Prostate gland (tissue), 2 donors: ENCODE measurements at regions not wholly inside any gene's neighbourhood (a gene's known extent, or its start where the extent isn't known, plus 50 kb on each side); places are given as distances from the start of the nearest gene placed in this dataset.

Experiments used
- DNase-seq: peaks from one replicate; pipeline ENCODE4 v3.0.0-alpha.2; 2019; ENCODE audit warnings: low spot score
- H3K27ac ChIP-seq, 2 donors: fragments of 200-600 bp; sonication (generic); 2 replicates each; pipeline ENCODE4 v1.5.1; 2017 to 2019
- H3K27me3 ChIP-seq: fragments of 200-600 bp; sonication (generic); replicated peaks from 2 replicates; pipeline ENCODE4 v1.5.1; 2019; ENCODE audit not compliant: insufficient read depth
- H3K36me3 ChIP-seq, 2 donors: fragments of 200-600 bp; sonication (generic); 1 replicate in 1 of 2; 2 replicates in 1 of 2; pipeline versions ENCODE4 v1.5.1 to v1.8.1; 2017 to 2019
- H3K4me1 ChIP-seq: fragments of 200-600 bp; sonication (generic); replicated peaks from 2 replicates; pipeline ENCODE4 v1.5.1; 2019
- H3K4me3 ChIP-seq, 2 donors: fragments of 200-600 bp; sonication (generic); 2 replicates each; pipeline ENCODE4 v1.5.1; 2017 to 2019
- H3K9me3 ChIP-seq: fragments of 200-600 bp; sonication (generic); 2 replicates; pipeline ENCODE4 v1.5.1; 2017
- POLR2A ChIP-seq: fragments of 450-650 bp; IDR thresholded peaks from one replicate; pipeline ENCODE4 v1.6.1; 2016; ENCODE audit warnings: antibody characterized with exemption, mild to moderate bottlenecking
- POLR2AphosphoS5 ChIP-seq: sonication (generic); formaldehyde crosslinking; IDR thresholded peaks from one replicate; pipeline ENCODE4 v1.6.1; 2017; ENCODE audit warnings: antibody characterized with exemption
- WGBS: methylation state at CpG from one replicate; pipeline ENCODE4 v1.1.5; 2018; 5-methylcytosine and 5-hydroxymethylcytosine counted together
- intact Hi-C: fragments of 100-400 bp; cut with DNase I; formaldehyde crosslinking; loops from one replicate; pipeline ENCODE4 v1.14.2; 2022
- TF ChIP-seq, protein P1 (sequence below), 4 experiments: fragments of 200-600 bp in 2 of 4; fragments of 450-650 bp in 2 of 4; sonication (generic) in 2 of 4; IDR thresholded peaks; 1 replicate in 3 of 4; 2 replicates in 1 of 4; pipeline ENCODE4 v1.5.1; 2016 to 2019; ENCODE audit warnings: antibody characterized with exemption in 4 of 4, mild to moderate bottlenecking in 2 of 4, moderate library complexity in 2 of 4

DNA sequence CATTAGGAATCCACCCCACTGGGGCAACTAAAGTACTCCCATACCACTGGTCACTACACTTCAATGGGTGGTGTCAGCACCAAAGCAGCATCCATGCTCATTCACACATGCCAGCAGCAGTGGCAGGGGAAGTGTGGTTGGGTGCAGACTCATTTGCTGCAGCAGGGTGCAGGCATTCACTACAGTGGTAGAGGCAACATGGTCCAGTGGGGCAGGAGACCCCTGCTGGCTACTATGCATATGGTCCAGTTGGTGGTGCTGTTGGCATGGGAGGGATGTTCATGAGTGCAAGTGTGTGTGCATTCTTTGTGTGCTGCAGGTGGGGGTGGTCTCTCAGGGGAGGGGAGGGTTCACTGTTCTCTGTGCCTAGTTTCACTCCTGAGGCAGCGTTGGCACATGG, 908.4 kb upstream of the NOVA1 start:
- Histone ChIP-seq H3K9me3 (no peaks in the 10 kb centered on the region), H3K4me3 (no peak overlapping the region), H3K27me3 (no peaks in the 10 kb centered on the region), H3K4me1 (no peaks in the 10 kb centered on the region), H3K36me3 (no peaks in the 10 kb centered on the region), H3K27ac (no peak overlapping the region)
- DNase-seq = no peak
- 83% methylated on average over 1 of the region's 1 CpG for WGBS
- intact Hi-C loops = no loop called here
- TF ChIP-seq POLR2A = no peak
- TF ChIP-seq, protein P1, sequence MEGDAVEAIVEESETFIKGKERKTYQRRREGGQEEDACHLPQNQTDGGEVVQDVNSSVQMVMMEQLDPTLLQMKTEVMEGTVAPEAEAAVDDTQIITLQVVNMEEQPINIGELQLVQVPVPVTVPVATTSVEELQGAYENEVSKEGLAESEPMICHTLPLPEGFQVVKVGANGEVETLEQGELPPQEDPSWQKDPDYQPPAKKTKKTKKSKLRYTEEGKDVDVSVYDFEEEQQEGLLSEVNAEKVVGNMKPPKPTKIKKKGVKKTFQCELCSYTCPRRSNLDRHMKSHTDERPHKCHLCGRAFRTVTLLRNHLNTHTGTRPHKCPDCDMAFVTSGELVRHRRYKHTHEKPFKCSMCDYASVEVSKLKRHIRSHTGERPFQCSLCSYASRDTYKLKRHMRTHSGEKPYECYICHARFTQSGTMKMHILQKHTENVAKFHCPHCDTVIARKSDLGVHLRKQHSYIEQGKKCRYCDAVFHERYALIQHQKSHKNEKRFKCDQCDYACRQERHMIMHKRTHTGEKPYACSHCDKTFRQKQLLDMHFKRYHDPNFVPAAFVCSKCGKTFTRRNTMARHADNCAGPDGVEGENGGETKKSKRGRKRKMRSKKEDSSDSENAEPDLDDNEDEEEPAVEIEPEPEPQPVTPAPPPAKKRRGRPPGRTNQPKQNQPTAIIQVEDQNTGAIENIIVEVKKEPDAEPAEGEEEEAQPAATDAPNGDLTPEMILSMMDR (IDR thresholded peaks at IDR 0.05) = no peak
- no peak for TF ChIP-seq POLR2AphosphoS5

DNA sequence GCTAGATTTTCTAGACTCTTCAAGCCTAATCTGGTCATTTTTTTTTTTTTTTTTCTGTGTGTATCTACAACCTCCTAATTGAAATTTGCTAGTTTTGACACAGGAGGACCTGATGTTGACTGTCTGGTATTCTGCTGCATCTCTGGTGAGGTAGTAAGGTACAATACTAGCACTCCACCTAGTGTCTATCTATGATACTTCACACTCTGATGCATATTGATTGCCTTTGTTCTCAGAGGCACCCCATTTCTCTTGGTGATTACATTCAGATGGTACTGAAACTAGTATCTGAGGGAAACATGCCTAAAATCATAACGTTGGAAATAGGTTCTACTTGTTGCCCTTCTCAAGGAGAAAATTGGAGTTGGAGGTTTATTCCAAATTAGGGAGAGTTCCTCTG, 930.5 kb upstream of the NOVA1 start:
- intact Hi-C loops = no loop called here
- 24% methylated on average over 1 of the region's 1 CpG for WGBS
- Histone ChIP-seq H3K4me3 (no peak overlapping the region), H3K36me3 (no peaks in the 10 kb centered on the region), H3K9me3 (no peaks in the 10 kb centered on the region), H3K27me3 (no peaks in the 10 kb centered on the region), H3K4me1 (no peaks in the 10 kb centered on the region), H3K27ac (no peak overlapping the region)
- no peak for DNase-seq
- TF ChIP-seq POLR2AphosphoS5 = no peak
- TF ChIP-seq, protein P1 (IDR thresholded peaks at IDR 0.05) = peak in 1 of 4 experiments; percentile 11
- TF ChIP-seq POLR2A = no peak

DNA sequence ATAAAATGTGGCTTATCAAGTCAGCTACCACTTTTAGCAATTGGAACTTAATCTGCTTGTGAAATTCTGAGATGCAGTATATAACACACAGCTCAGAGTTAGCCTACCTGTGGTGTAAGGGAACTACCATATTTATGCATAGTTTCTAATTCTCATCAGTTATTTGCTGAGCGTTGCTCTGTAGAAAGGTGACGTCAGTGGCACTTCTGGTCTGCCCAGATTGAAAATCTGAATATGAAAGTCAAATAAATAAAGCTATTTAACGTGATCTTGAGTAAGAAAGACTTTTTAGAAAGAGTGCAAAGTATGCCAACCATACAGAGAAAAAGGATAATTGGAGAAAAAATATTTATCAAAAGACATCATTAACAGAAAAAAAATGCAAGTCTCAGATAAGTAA, 938.9 kb upstream of the NOVA1 start:
- WGBS = 74% methylated on average over 3 of the region's 3 CpGs

DNA sequence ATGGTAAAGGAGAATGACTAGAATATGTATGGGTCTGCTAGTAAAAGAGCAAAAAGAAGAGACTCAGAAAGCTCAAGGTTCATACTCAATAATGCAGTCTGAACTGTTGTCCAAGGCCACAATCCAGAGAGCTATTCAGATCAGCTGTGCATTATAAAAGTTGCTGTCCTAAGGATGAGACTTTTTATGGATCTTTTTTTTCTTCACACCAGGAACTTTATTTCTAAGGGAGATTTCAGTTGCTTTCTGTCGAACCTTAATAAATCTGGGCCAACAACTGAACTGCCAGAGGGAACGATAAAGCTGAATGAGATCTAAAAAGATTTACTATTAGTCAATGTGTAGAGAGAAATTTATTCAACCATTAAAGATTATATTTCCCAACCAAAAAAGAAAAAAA, 948.3 kb upstream of the NOVA1 start:
- intact Hi-C loops = no loop called here
- H3K36me3 ChIP-seq = no peaks in the 10 kb centered on the region
- H3K4me1 ChIP-seq = no peaks in the 10 kb centered on the region
- H3K9me3 ChIP-seq = no peaks in the 10 kb centered on the region
- WGBS = 25% methylated on average over 2 of the region's 2 CpGs
- DNase-seq = no peak
- no peak overlapping the region for H3K27ac ChIP-seq
- no peaks in the 10 kb centered on the region for H3K27me3 ChIP-seq
- H3K4me3 ChIP-seq = no peak overlapping the region
- no peak for TF ChIP-seq POLR2AphosphoS5
- TF ChIP-seq, protein P1 (IDR thresholded peaks at IDR 0.05) = no peak
- TF ChIP-seq POLR2A = no peak

More for the DNA sequence above, 938.9 kb upstream of the NOVA1 start:
- Histone ChIP-seq H3K27ac (no peak overlapping the region), H3K36me3 (no peaks in the 10 kb centered on the region), H3K4me3 (no peak overlapping the region), H3K27me3 (no peaks in the 10 kb centered on the region), H3K4me1 (no peaks in the 10 kb centered on the region), H3K9me3 (no peaks in the 10 kb centered on the region)
- intact Hi-C loops = no loop called here
- DNase-seq = no peak
- TF ChIP-seq POLR2A (no peak), POLR2AphosphoS5 (no peak)
- TF ChIP-seq, protein P1 (IDR thresholded peaks at IDR 0.05) = no peak

DNA sequence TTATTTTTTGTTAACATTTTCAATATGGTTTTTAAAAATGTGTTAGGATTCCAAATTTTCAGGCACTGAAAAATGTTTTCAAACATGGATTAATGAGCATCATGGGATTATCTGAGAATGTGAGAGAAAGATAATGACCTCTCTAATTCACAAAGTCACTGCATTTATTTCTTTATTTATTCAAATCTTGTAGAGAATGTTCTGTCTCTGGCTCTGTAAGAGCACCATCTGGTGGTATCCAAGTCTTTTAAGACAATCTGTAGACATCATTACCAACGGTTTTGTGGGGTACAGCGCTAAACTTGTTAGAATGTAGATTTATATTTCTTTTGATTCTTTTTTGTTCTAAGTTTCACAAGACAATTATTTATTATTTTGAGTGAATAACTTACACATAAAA, 956.0 kb upstream of the NOVA1 start:
- intact Hi-C loops = no loop called here
- H3K27me3 ChIP-seq = no peaks in the 10 kb centered on the region
- H3K4me1 ChIP-seq = no peaks in the 10 kb centered on the region
- H3K36me3 ChIP-seq = no peaks in the 10 kb centered on the region
- TF ChIP-seq POLR2AphosphoS5 = no peak
- TF ChIP-seq POLR2A = no peak
- TF ChIP-seq, protein P1 (IDR thresholded peaks at IDR 0.05) = no peak
- 43% methylated on average over 2 of the region's 2 CpGs for WGBS
- no peak overlapping the region for H3K27ac ChIP-seq
- no peak for DNase-seq
- no peak overlapping the region for H3K4me3 ChIP-seq
- H3K9me3 ChIP-seq = no peaks in the 10 kb centered on the region
